GM21723 (cell line): ENCODE measurements at regions not wholly inside any gene's neighbourhood (a gene's known extent, or its start where the extent isn't known, plus 50 kb on each side); places are given as distances from the start of the nearest gene placed in this dataset.

ENCODE experiments used
- ATAC-seq: cut with Tn5 transposase; IDR thresholded peaks from one replicate; pipeline ENCODE4 v1.9.1; 2021; ENCODE audit warnings: mild to moderate bottlenecking, moderate library complexity; ENCODE audit not compliant: unreplicated experiment

GRCh38 chr10:64067009-64067606 is 545.9 kb downstream of the REEP3 start:
- ATAC-seq = no peak

- no peak for ATAC-seq
These were observed 546.7 kb downstream of the REEP3 start for GRCh38 chr10:64067859-64068258.

- ATAC-seq = no peak
These were observed 549.0 kb downstream of the REEP3 start for GRCh38 chr10:64070241-64070640.

- no peak for ATAC-seq
These were observed 550.0 kb downstream of the REEP3 start for GRCh38 chr10:64071218-64071617.

GRCh38 chr10:64075604-64076003 is 554.4 kb downstream of the REEP3 start:
- ATAC-seq = no peak

- ATAC-seq = no peak
These were observed 555.2 kb downstream of the REEP3 start for GRCh38 chr10:64076322-64076940.

GRCh38 chr10:64079341-64079740 is 558.1 kb downstream of the REEP3 start:
- ATAC-seq = no peak

GRCh38 chr10:64080071-64080470 is 558.9 kb downstream of the REEP3 start:
- no peak for ATAC-seq

- ATAC-seq = no peak
These were observed 560.8 kb downstream of the REEP3 start for GRCh38 chr10:64081947-64082482.

GRCh38 chr10:64086083-64086767 is 565.0 kb downstream of the REEP3 start:
- ATAC-seq = no peak

- no peak for ATAC-seq
These were observed 568.4 kb downstream of the REEP3 start for GRCh38 chr10:64089648-64090047.

- no peak for ATAC-seq
These were observed 569.7 kb downstream of the REEP3 start for GRCh38 chr10:64090865-64091264.

GRCh38 chr10:64091897-64092296 is 570.7 kb downstream of the REEP3 start:
- ATAC-seq = no peak

GRCh38 chr10:64093304-64093703 is 572.1 kb downstream of the REEP3 start:
- ATAC-seq = no peak

- ATAC-seq = no peak
These were observed 572.8 kb downstream of the REEP3 start for GRCh38 chr10:64093946-64094535.

GRCh38 chr10:64096941-64097340 is 575.7 kb downstream of the REEP3 start:
- ATAC-seq = no peak

GRCh38 chr10:64097391-64098122 is 576.4 kb downstream of the REEP3 start:
- ATAC-seq = no peak

GRCh38 chr10:64098994-64099393 is 577.8 kb downstream of the REEP3 start:
- ATAC-seq = no peak

- ATAC-seq = no peak
These were observed 580.5 kb downstream of the REEP3 start for GRCh38 chr10:64101606-64102263.

GRCh38 chr10:64102264-64102633 is 581.0 kb downstream of the REEP3 start:
- no peak for ATAC-seq

- ATAC-seq = no peak
These were observed 581.7 kb downstream of the REEP3 start for GRCh38 chr10:64102916-64103315.
